Upper lobe of right lung (tissue), 1 donor: ENCODE measurements at regions not wholly inside any gene's neighbourhood (a gene's known extent, or its start where the extent isn't known, plus 50 kb on each side); places are given as distances from the start of the nearest gene placed in this dataset.

ENCODE experiments used
- ATAC-seq: fragments of 200-7000 bp; cut with Tn5 transposase; one replicate; pipeline ENCODE4 v1.9.1; 2020; ENCODE audit warnings: mild to moderate bottlenecking, moderate library complexity
- DNase-seq: peaks from one replicate; pipeline ENCODE4 v3.0.0-alpha.2; 2020
- H3K27ac ChIP-seq: fragments of 200-600 bp; one replicate; pipeline ENCODE4 v1.8.0; 2022
- H3K27me3 ChIP-seq: fragments of 200-600 bp; one replicate; pipeline ENCODE4 v1.8.0; 2022; ENCODE audit warnings: mild to moderate bottlenecking
- H3K36me3 ChIP-seq: fragments of 200-600 bp; one replicate; pipeline ENCODE4 v1.8.0; 2022
- H3K4me1 ChIP-seq: fragments of 200-600 bp; one replicate; pipeline ENCODE4 v1.8.0; 2022
- H3K4me3 ChIP-seq: fragments of 200-600 bp; one replicate; pipeline ENCODE4 v1.8.0; 2022; ENCODE audit warnings: mild to moderate bottlenecking
- H3K9me3 ChIP-seq: fragments of 200-600 bp; one replicate; pipeline ENCODE4 v1.8.0; 2022
- intact Hi-C: fragments of 100-400 bp; cut with DNase I; formaldehyde crosslinking; loops from one replicate; pipeline ENCODE4 v1.11.0; 2022
- TF ChIP-seq, protein P1 (sequence below): fragments of 200-600 bp; IDR thresholded peaks from one replicate; pipeline ENCODE4 v1.8.0; 2022; ENCODE audit warnings: antibody characterized with exemption
- donor health status: DM: no; HTN: yes; CAD: no; lungs with severe emphysema.

DNA sequence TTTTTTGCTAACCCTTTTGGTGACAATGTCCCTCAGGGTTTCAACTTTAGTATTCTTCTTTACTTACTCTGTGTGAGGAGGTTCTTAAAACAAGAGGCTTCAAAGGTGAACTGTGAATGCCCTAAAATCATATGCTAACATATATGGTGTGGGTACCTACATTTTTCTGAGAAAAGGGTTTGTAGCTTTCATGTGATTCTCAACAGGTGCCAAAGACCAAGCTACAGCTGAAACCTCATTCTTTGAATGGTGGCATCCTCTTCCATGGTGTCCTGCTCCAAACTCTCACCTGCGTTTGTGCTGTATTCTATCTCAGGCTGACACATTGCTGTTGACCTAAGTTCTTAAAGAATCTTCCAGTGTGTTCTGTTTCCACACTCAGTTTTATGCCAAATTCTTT lies 177.3 kb downstream of the PRL start:
- no peak for DNase-seq
- TF ChIP-seq, protein P1, sequence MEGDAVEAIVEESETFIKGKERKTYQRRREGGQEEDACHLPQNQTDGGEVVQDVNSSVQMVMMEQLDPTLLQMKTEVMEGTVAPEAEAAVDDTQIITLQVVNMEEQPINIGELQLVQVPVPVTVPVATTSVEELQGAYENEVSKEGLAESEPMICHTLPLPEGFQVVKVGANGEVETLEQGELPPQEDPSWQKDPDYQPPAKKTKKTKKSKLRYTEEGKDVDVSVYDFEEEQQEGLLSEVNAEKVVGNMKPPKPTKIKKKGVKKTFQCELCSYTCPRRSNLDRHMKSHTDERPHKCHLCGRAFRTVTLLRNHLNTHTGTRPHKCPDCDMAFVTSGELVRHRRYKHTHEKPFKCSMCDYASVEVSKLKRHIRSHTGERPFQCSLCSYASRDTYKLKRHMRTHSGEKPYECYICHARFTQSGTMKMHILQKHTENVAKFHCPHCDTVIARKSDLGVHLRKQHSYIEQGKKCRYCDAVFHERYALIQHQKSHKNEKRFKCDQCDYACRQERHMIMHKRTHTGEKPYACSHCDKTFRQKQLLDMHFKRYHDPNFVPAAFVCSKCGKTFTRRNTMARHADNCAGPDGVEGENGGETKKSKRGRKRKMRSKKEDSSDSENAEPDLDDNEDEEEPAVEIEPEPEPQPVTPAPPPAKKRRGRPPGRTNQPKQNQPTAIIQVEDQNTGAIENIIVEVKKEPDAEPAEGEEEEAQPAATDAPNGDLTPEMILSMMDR, result no peak
- Histone ChIP-seq H3K9me3 (no peaks in the 10 kb centered on the region), H3K36me3 (no peaks in the 10 kb centered on the region), H3K27me3 (no peaks in the 10 kb centered on the region), H3K27ac (no peak overlapping the region), H3K4me3 (no peak overlapping the region), H3K4me1 (no peaks in the 10 kb centered on the region)
- ATAC-seq, result no peak
- intact Hi-C loops, result no loop called here

DNA sequence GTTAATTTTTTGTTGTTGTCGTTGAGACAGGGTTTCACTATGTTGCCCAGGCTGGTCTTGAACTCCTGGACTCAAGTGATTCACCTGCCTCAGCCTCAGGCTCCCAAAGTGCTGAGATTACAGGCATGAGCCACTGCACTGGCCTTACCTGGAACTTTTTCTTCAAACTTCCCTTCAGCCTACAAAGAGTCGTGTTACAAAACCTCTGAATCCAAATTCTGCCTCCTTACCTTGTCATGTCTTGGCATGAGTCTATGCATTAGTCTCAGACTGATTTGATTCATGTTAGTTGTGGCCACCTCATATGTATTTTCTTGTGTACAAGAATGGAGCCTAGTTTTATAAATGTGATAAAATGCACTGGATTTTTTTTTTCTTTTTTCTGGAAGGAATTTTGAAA lies 172.1 kb downstream of the PRL start:
- no peaks in the 10 kb centered on the region for H3K36me3 ChIP-seq
- H3K4me3 ChIP-seq, result no peak overlapping the region
- H3K27me3 ChIP-seq, result no peaks in the 10 kb centered on the region
- intact Hi-C loops, result no loop called here
- no peak for DNase-seq
- H3K4me1 ChIP-seq, result no peaks in the 10 kb centered on the region
- no peak for ATAC-seq
- H3K27ac ChIP-seq, result no peak overlapping the region
- no peaks in the 10 kb centered on the region for H3K9me3 ChIP-seq
- TF ChIP-seq, protein P1, result no peak

DNA sequence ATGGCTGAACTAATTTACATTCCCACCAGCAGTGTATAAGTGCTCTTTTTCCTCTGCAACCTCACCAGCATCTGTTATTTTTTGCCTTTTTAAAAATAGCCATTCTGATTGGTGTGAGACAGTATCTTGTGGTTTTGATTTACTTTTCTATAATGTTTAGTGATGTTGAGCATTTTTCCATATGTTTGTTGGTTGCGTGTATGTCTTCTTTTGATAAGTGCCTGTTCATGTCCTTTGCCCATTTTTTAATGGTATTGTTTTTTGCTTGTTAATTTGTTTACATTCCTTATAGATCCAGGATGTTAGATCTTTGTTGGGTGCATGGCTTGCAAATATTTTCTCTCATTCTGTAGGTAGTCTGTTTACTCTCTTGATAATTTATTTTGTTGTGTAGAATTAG lies 169.9 kb downstream of the PRL start:
- intact Hi-C loops, result no loop called here
- TF ChIP-seq, protein P1, result no peak
- Histone ChIP-seq H3K4me1 (no peaks in the 10 kb centered on the region), H3K4me3 (no peak overlapping the region), H3K36me3 (no peaks in the 10 kb centered on the region), H3K9me3 (no peaks in the 10 kb centered on the region), H3K27ac (no peak overlapping the region), H3K27me3 (no peaks in the 10 kb centered on the region)
- DNase-seq (no peak), ATAC-seq (no peak)

- H3K9me3 ChIP-seq, result no peaks in the 10 kb centered on the region
- intact Hi-C loops, result no loop called here
- no peak for ATAC-seq
- H3K36me3 ChIP-seq, result no peaks in the 10 kb centered on the region
- H3K4me1 ChIP-seq, result no peaks in the 10 kb centered on the region
- H3K27ac ChIP-seq, result no peak overlapping the region
- H3K4me3 ChIP-seq, result no peak overlapping the region
- no peak for DNase-seq
- TF ChIP-seq, protein P1, result no peak
- no peaks in the 10 kb centered on the region for H3K27me3 ChIP-seq
Observed at GRCh38 chr6:22129751-22130150, 167.1 kb downstream of the PRL start.

- no peak overlapping the region for H3K4me3 ChIP-seq
- intact Hi-C loops, result no loop called here
- ATAC-seq, result no peak
- TF ChIP-seq, protein P1, result no peak
- no peaks in the 10 kb centered on the region for H3K27me3 ChIP-seq
- no peaks in the 10 kb centered on the region for H3K36me3 ChIP-seq
- no peak overlapping the region for H3K27ac ChIP-seq
- DNase-seq, result no peak
- no peaks in the 10 kb centered on the region for H3K9me3 ChIP-seq
- H3K4me1 ChIP-seq, result no peaks in the 10 kb centered on the region
Observed at GRCh38 chr6:22132656-22133055, 164.2 kb downstream of the PRL start.

DNA sequence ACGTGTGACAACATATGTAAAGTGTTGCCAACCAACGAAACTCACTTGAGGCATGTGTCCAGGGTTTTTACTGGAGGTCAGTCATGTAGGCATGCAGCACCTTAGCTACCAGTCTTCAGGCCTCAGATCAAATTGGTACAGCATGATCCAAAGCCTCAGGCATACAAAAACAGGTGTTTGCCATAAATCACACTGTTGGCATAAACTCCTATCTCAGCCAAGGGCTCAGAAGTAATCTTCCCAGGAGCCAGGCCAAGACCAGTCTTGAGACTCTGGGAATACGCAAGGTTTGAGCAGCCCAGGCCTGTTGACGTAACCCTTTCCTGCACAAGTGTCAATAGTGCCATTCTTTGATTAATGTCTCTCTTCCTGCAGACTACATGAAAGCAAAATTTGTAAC lies 163.5 kb downstream of the PRL start:
- intact Hi-C loops, result no loop called here
- TF ChIP-seq, protein P1, result no peak
- no peak for DNase-seq
- no peaks in the 10 kb centered on the region for H3K9me3 ChIP-seq
- no peaks in the 10 kb centered on the region for H3K4me1 ChIP-seq
- H3K27ac ChIP-seq, result no peak overlapping the region
- no peak overlapping the region for H3K4me3 ChIP-seq
- no peak for ATAC-seq
- no peaks in the 10 kb centered on the region for H3K36me3 ChIP-seq
- H3K27me3 ChIP-seq, result no peaks in the 10 kb centered on the region
